ENCODE measurements at regions not wholly inside any gene's neighbourhood (a gene's known extent, or its start where the extent isn't known, plus 50 kb on each side); places are given as distances from the start of the nearest gene placed in this dataset.

DNA sequence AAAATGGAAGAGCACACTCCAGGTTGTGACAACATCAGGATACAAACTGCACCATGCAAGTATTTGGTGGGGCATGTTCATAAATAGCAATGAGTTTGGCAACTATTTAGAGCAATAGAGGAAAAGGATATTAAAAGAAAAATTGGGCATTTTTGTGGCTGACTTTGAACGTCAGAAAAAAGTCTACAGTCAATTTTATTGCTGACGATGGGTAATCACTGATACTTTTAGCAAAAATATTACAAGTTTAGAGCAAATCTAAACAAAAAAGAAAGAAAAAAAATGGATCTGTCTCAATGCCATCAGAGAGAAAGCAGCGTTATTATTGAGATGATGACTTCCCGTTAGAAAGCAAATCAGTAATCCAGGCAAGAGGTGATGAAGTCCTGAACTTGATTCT is 65.2 kb downstream of the CGGBP1 start:
- no peak overlapping the region for H3K4me2 ChIP-seq (ENCODE audit: control insufficient read depth, extremely low read depth, insufficient read depth, low read depth, low read length)
- H4K20me1 ChIP-seq (ENCODE audit: control insufficient read depth, extremely low read depth, insufficient read depth, low read length) = no peaks in the 10 kb centered on the region
- DNase-seq (ENCODE audit: low read depth, low spot score) (no peak), FAIRE-seq (no peak)
- dilution Hi-C loops (cut with MboI; ENCODE audit: extremely low pct_ligation_motif_present, low sequenced_read_pairs) = no loop called here
- H3K36me3 ChIP-seq (ENCODE audit: control insufficient read depth in 2 of 2, extremely low read depth in 1 of 2, insufficient read depth in 2 of 2, low read length in 2 of 2) = no peaks in the 10 kb centered on the region
- no peak overlapping the region for H3K9ac ChIP-seq (ENCODE audit: control insufficient read depth, extremely low read depth, insufficient read depth, low read length)
- no peaks in the 10 kb centered on the region for H3K27me3 ChIP-seq (ENCODE audit: control insufficient read depth, extremely low read depth, insufficient read depth, low read length)
- no peaks in the 10 kb centered on the region for H3K4me1 ChIP-seq (ENCODE audit: control insufficient read depth, extremely low read depth, insufficient read depth, low read length)
- no peaks in the 10 kb centered on the region for H3K9me1 ChIP-seq (ENCODE audit: control insufficient read depth, extremely low read depth, insufficient read depth, low read length)
- H3K4me3 ChIP-seq (ENCODE audit: control insufficient read depth in 2 of 3, extremely low read depth in 1 of 3, insufficient read depth in 2 of 3, low read depth in 1 of 3, low read length in 3 of 3) = no peak overlapping the region
- TF ChIP-seq, protein P1, sequence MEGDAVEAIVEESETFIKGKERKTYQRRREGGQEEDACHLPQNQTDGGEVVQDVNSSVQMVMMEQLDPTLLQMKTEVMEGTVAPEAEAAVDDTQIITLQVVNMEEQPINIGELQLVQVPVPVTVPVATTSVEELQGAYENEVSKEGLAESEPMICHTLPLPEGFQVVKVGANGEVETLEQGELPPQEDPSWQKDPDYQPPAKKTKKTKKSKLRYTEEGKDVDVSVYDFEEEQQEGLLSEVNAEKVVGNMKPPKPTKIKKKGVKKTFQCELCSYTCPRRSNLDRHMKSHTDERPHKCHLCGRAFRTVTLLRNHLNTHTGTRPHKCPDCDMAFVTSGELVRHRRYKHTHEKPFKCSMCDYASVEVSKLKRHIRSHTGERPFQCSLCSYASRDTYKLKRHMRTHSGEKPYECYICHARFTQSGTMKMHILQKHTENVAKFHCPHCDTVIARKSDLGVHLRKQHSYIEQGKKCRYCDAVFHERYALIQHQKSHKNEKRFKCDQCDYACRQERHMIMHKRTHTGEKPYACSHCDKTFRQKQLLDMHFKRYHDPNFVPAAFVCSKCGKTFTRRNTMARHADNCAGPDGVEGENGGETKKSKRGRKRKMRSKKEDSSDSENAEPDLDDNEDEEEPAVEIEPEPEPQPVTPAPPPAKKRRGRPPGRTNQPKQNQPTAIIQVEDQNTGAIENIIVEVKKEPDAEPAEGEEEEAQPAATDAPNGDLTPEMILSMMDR (optimal IDR thresholded peaks at IDR 0.05 in 1 of 3, IDR thresholded peaks at IDR 0.05 in 1 of 3, conservative IDR thresholded peaks at IDR 0.05 in 1 of 3; ENCODE audit: extremely low read depth in 1 of 3, insufficient read depth in 2 of 3, low read length in 3 of 3) = no peak
- no peak for TF ChIP-seq EZH2 (IDR thresholded peaks at IDR 0.05; ENCODE audit: low read length)
- H2AFZ ChIP-seq (ENCODE audit: control insufficient read depth, low read length) = no peak overlapping the region
- H3K79me2 ChIP-seq (ENCODE audit: control insufficient read depth, insufficient read depth, low read length) = no peaks in the 10 kb centered on the region
- no peak overlapping the region for H3K27ac ChIP-seq (ENCODE audit: control insufficient read depth, insufficient read depth, low read length)
- no peaks in the 10 kb centered on the region for H3K9me3 ChIP-seq (ENCODE audit: control insufficient read depth, low read depth, low read length)

DNA sequence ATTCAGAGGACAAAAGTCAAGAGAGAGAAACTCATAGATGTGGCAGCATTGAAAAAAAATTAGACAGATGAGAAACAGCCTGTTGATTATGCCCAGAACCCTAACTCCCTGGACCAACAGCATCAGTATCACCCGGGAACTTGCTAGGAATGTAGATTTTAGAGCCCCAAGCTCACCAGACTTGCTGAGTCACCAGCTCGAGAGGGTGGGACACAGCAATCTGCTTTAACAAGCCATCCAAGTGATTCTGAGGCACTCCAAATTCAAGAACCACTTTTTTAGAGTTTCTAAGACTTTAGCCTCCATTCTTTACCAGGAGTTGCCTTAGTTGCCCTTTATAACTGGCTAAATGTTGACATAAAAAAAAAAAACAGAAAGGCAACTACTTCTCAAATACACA is 70.9 kb downstream of the CGGBP1 start:
- Histone ChIP-seq H3K9me3 (ENCODE audit: control insufficient read depth, low read depth, low read length) (no peaks in the 10 kb centered on the region), H3K4me3 (ENCODE audit: control insufficient read depth in 2 of 3, extremely low read depth in 1 of 3, insufficient read depth in 2 of 3, low read depth in 1 of 3, low read length in 3 of 3) (no peak overlapping the region), H3K9me1 (ENCODE audit: control insufficient read depth, extremely low read depth, insufficient read depth, low read length) (no peaks in the 10 kb centered on the region), H3K27me3 (ENCODE audit: control insufficient read depth, extremely low read depth, insufficient read depth, low read length) (no peaks in the 10 kb centered on the region), H4K20me1 (ENCODE audit: control insufficient read depth, extremely low read depth, insufficient read depth, low read length) (no peaks in the 10 kb centered on the region), H3K4me1 (ENCODE audit: control insufficient read depth, extremely low read depth, insufficient read depth, low read length) (no peaks in the 10 kb centered on the region), H3K36me3 (ENCODE audit: control insufficient read depth in 2 of 2, extremely low read depth in 1 of 2, insufficient read depth in 2 of 2, low read length in 2 of 2) (no peaks in the 10 kb centered on the region), H3K4me2 (ENCODE audit: control insufficient read depth, extremely low read depth, insufficient read depth, low read depth, low read length) (no peak overlapping the region), H3K79me2 (ENCODE audit: control insufficient read depth, insufficient read depth, low read length) (no peaks in the 10 kb centered on the region), H3K27ac (ENCODE audit: control insufficient read depth, insufficient read depth, low read length) (no peak overlapping the region), H3K9ac (ENCODE audit: control insufficient read depth, extremely low read depth, insufficient read depth, low read length) (no peak overlapping the region), H2AFZ (ENCODE audit: control insufficient read depth, low read length) (no peak overlapping the region)
- TF ChIP-seq EZH2 (IDR thresholded peaks at IDR 0.05; ENCODE audit: low read length) = no peak
- TF ChIP-seq, protein P1 (optimal IDR thresholded peaks at IDR 0.05 in 1 of 3, IDR thresholded peaks at IDR 0.05 in 1 of 3, conservative IDR thresholded peaks at IDR 0.05 in 1 of 3; ENCODE audit: extremely low read depth in 1 of 3, insufficient read depth in 2 of 3, low read length in 3 of 3) = no peak
- dilution Hi-C loops (cut with MboI; ENCODE audit: extremely low pct_ligation_motif_present, low sequenced_read_pairs) = no loop called here
- FAIRE-seq (no peak), DNase-seq (ENCODE audit: low read depth, low spot score) (no peak)

All from keratinocyte (primary cell).